HPDE6-E6E7 (cell line): ENCODE measurements at regions not wholly inside any gene's neighbourhood (a gene's known extent, or its start where the extent isn't known, plus 50 kb on each side); places are given as distances from the start of the nearest gene placed in this dataset.
"Not testable (repeated sequence)": the region's sequence is repeated elsewhere in the genome, so short reads cannot be mapped to it uniquely, and the experiment has no call there.

Source experiments
- DNase-seq: peaks from one replicate; pipeline ENCODE4 v3.0.0; 2011; ENCODE audit warnings: missing footprints; ENCODE audit errors: extremely low spot score

DNA sequence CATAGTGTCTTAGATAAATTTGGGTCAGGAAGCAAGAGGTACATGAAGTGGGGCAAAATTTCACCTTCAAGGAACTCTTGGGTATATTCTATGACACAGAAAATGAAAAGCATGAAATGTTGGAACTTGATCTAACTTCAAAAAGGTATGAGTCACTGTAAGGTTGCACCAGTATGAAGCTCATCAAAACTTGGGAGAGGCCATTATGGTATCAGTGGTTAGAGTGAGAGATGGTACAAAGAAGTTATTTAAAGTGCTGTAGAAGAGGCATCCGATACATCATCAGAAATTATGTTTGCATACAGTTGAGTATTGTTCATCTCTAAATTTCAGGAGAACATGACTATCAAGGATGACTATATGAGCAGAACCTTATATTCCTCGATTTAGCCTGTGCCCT lies 302.9 kb upstream of the SUCLG2 start:
- no peak for DNase-seq

DNA sequence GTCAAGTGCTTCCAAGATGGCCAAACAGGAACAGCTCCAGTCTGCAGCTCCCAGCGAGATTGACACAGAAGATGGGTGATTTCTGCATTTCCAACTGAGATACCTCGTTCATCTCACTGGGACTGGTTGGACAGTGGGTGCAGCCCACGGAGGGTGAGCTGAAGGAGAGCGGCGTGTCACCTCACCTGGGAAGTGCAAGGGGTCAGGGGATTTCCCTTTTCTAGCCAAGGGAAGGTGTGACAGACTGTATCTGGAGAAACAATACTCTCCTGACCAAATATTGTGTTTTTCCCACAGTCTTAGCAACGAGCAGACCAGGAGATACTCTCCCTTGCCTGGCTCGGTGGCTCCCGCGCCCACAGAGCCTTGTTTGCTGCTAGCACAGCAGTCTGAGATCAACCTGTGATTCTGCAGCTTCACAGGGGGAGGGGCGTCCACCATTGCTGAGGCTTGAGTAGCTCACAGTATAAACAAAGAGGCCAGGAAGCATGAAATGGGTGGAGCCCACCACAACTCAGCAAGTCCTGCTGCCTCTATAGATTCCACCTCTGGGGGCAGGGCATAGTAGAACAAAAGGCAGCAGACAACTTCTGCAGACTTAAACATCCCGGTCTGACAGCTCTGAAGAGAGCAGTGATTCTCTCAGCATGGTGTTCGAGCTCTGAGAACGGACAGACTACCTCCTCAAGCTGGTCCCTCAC lies 293.5 kb upstream of the SUCLG2 start:
- no peak for DNase-seq

DNA sequence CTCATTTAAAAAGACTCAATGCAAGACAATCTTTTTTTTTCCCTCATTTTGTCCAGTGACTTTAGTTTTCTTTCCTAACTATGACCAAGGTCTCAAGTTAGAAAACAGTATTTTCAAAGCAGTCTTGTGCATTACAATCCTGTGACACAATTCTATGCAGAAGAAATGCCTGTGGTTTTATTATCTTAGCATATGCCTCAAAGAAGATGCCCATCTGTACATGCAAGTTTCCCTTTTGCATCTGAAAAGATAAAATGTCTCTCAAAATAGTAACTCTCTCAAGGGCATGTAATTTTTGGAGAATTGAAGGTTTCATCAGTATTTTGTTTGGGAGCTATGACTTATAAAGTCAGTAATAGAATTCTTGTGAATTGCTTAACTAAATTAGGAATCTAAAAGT lies 292.0 kb upstream of the SUCLG2 start:
- no peak for DNase-seq

DNA sequence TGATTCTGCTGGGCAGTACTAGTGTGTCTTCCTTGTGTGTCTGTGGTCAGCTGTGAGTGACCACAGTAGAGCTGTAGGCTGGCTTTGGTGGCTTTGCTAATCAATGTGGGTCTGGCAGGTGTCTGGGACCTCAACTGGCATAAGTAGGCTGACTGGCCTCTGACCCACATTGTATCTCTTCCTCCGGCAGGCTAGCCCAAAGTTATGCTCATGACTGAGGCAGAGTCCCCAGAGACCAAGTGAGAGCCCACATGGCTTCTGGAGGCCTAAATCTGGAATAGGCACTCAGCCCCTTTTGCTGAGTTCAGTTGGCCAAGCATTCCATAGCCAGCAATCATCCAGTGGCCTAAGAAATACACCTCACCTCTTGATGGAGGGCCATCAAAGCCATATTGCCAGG lies 289.1 kb upstream of the SUCLG2 start:
- no peak for DNase-seq

DNA sequence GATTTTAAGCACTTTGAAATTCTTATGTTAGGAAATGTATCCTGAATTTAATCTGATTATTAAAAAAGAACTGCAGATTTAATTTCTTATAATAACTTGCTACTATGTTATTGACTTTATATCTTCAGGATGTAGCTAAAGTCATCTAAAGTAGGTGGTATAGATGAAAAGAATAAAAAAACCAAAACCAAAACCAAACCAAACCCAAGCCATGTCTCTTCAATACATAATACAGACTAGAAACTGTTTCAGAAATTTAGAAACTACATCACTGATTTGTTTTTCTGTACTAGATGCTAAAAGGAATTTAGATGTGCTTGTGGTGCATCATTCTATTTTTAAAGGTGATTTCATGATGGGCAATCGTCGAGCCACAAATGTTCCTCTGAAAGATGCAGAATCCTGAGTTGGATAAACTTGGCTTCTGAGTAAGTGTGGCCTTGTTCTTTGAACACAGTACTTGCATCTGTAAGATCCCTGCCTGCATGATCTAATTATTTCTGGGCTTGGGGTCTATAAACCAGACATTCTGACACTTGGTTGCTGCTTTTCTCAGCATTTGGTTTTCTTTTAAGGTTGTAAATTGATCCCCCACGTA lies 287.1 kb upstream of the SUCLG2 start:
- DNase-seq = no peak

DNA sequence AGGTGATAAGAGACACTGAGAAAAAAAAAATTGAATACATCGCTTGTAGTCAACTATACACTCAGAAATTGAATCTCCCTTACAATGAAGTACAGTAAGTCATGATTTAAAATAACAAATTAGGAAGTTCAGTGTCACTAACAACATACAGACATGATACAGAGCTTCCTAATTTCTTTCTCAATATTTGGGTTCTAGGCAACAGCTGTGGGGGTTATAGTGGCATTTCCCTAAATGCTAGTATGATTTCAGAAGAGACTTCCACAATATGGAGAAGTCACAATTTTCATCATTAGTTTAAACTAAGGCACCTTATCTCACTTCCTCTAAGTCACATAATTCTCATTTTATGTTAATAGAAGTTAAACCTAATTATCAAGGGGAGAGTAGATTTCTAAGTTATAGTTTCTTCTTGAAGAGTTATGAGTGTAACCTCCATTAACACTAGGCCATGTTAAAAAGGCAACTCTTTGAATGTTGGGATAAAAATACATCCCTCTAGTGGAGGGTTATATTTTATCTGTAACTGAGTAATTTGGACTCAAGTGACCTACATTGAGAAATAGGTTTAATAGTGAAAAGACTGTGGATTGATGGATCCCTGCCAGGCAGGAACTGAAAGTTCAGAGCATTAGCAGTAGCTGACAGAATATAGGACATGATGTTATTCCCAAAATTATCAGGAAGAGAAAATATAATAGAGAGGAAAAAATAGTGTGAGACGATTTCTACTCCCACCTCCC lies 286.0 kb upstream of the SUCLG2 start:
- DNase-seq = no peak

DNA sequence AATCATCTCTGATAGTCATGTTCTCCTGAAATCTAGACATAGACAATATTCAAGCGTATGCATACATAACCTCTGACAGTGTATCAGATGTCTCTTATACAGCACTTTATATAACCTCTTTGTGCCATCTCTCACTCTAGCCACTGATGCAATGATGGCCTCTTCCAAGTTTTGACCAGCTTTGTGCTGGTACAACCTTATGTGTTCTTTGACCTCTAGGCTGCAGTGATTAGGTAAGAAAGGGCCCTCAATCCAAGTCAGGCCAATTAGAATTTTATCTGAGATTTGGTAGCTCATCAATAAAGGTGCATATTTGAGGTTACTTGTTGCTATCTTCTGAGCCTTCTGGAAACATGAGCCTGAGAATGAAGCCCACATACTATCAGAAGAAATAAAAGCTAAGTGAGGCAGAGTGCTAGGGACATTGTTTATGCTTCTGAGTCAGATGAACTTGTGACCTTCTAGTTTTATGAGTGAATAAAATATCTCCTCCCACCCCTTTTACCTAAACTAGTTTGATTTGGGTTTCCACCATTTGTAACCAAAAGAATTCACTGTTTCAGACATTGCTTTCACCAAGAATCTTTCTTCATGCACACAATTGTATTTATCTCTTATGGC lies 283.2 kb upstream of the SUCLG2 start:
- no peak for DNase-seq

DNA sequence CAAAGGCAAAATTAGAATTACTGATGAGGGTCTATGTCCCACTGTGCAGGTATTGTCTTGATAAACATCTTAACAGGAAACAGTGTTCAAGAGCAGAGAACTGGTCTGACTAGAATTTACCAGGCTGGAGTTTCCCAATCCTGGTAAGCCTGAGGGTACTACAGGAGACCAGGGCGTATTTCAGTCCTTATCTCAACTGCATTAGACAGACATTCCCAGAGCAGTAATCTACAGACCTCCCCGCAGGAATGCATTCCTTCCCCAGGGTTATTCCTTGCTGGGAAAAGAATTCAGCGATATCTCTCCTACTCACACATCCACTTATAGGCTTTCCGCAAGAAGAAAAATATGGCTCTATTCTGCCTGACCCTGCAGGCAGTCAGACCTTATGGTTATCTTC lies 276.0 kb upstream of the SUCLG2 start:
- DNase-seq = not testable (repeated sequence)

DNA sequence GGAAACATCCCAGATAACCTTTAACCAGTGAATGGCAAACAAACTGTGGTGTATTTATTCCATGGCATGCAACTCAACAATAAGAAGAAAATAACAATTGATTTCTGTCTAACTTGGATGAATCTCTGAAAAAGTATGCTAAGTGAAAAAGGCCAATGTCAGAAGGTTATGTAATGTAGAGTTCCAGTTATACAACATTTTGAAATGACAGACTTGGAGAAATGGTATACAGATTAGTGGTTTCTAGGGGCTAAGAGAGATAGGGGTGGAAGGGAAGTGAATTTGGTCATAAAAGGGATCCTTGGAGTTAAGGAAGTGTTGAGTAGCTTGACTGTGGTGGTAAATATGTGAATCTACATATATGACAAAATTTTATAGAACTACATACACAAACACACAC lies 269.4 kb upstream of the SUCLG2 start:
- no peak for DNase-seq

DNA sequence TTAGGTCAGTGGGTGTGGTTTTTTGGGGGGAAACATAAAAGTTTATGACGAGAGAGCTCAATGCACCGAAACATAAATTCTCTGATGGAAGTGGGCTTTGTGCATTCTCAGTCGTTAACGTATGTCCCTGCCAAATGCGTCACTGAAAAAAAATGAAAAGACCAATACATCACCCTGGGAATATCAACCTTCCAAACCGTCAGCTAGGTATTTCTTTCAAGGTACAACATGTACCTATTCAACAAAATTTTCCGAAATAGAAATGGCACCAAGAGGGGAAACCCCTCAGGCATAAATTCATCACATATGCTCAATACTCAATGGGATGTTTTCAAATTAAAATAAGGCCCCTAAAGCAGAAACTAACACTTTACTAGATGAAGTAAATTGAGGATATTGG lies 266.6 kb upstream of the SUCLG2 start:
- no peak for DNase-seq

DNA sequence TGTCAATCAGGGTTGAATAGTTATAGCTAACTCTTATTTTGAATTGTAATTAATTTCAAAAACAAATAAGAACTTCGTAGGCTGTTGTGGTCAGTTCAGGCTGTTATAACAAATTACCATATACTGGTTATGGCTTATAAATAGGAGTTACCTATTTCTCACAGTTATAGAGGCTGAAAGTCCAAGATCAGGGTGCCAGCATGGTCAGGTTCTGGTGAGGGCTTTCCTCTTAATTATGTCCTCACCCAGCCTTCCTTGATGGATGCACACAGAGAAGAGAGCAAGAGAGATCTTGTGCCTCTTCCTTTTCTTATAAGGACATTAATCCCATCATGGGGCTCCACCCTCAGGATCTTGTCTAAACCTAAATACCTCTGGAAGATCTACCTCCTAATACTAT lies 265.9 kb upstream of the SUCLG2 start:
- DNase-seq = no peak

DNA sequence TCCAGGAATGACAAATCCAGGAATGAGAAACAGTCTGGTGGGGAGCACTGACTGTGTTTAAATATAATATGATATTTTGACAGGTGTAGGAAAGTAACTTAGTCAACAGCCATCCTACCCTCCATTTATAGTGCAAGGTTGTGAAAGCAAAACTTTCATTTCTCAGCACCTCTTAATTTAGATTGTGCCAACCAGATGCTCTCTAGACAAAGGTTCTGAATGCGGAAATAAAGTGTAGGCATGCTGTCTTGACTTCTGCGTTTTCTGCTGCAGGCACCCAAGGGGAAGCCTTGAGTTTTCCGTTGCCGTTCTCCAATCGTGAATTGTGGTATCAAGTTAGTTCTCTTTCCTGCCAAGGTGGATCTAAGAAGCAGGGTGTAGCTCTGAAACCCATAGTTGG lies 261.9 kb upstream of the SUCLG2 start:
- DNase-seq = no peak

DNA sequence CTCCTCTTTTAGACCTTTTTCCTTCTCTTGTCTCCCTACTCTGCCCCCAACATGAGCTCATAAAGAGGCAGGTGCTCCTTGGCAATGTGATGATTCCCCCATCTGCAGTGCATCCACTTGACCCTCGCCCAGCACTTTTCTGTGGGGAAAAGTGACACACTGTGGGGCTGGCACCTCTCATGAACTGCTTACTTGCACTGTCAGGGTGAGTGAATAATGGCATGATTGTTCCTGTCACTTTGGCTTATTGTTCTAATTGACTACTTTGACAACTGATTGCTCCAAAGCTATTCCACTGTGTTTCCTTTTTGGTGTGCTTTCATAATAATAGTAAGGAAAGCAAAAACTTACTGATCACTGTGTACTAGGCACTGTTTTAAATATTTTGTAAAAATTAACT lies 253.3 kb upstream of the SUCLG2 start:
- no peak for DNase-seq

DNA sequence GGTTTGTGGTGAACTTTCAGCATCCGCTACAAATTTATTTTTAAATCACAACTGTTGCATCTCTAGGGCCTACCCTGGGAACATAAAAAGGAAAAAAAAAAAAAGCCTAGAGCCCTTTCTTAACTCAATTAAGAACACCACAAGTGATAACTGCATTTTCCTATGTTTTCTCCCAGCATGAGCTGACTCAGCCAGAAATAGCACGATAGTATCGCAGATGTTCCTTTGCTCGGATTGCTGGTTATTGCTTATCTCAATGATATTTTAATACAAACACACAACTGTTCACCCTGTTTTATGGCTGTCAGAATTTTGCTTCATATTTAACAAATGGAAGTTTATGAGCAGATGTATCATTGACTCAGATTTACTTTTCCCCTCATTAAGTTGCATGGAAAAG lies 251.8 kb upstream of the SUCLG2 start:
- DNase-seq = no peak

DNA sequence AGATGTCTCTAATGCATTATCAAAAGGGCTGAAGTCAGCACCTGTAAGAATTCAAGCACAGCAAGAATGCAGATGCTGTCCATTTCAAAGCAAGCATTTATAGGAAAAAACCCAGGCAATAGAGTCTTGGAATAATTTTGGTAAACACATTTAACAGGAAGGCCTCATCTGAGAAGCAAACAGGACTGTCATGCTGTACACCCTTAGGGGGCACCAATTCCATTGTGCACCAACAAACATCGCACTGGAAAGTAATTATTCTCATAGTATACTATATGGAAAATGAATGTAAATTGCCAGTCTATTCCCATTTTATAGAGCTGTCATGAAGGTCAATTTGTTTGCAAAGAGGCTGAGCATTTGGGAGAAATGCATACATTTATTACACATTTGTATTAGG lies 247.3 kb upstream of the SUCLG2 start:
- no peak for DNase-seq

DNA sequence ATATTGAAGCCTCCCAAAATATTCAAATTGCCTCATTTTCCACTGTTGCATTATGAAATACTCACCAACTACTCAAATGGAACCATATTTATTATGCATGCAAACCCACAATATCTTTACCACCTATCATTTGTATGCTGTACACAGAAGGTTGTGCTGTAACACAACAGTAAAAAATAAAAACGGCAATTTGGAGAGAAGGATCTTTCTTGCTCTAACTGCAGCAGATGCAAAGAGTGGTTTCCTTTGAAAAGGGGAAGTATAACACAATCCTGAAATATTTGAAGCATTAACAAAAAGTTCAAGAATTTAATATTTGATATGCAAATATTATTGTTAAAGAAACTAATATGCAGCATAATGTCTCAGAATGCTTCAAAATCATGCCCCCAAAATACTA lies 244.5 kb upstream of the SUCLG2 start:
- no peak for DNase-seq

DNA sequence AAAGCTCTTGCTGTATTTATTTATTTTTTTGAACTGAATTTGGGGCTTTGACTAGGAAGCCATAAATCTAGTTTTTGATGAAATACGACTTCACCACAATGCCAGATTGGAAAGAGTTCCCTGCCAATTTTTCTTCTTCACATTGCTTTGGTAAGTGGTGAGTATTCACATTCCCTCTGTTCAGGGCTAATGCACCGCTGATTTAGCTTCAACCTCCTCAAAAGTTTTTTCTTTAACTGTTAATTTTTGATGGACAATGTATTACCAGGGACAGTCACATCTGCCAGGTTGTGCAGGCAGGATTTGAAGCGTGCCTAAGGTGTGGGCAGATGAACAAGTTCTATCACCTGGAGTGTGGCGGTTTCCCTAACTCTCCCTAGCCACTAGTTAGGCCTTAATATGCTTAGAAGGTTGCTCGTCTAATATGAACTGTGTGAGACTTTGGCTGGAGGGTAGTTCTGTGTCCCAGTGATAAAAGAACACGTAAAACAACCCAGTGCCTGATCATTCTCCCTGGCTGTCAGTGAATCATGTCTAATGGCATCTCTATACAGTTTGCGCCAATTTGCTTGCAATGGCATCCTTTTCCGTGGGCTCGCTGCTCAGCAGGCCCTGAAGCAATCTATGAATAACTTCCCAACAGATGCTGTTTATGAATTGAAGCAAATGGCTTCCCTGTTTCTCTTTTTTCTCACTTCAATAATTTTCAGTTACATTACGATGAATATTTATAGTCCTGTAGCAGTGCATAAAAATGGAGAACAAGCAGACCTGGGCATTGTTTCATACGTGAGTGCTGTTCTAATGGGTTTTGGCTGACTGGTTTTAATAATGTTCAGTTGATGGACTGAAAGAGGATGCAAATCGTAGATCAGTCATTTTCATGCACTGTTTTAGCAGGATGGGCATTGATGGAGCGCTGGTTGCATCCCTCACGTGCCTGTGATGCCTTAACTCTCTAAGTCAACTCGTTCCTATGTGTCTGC lies 243.2 kb upstream of the SUCLG2 start:
- no peak for DNase-seq

DNA sequence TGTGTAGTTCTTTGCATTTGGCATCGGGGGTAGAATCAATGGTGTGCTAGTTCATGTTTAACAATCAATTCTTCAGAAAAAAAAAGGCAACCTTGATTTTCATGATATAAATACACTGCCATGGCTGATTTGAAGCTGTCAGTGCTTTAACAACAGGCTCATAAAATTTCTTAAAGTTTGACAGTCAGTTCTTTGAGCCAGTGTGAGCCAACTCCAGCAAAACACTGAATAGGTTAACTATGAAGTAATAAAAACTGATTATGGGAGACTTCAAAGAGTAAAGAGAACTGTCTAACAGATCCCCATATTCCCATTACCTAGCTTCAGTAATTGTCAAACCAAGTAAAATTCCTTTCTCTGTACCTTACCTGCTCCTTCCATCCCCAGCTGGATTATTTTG lies 241.7 kb upstream of the SUCLG2 start:
- no peak for DNase-seq

DNA sequence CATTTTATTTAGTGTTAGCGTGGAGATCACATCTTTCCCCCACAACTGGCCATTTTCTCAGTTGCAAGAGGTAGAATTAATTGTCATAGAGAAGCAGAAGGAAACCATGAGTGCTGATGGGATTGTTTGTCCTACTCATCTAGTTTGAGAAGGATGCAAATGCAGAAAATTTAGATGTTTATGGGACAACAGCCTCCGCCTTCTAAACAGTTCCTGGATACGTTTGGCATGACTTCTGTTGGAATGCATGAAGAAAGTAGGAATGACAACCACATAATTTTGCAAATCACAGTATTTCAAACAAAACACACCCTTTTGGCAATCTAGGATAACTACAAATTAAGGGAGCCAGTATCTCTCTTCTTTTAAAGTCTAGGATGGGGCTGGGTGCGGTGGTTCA lies 240.1 kb upstream of the SUCLG2 start:
- DNase-seq = no peak

DNA sequence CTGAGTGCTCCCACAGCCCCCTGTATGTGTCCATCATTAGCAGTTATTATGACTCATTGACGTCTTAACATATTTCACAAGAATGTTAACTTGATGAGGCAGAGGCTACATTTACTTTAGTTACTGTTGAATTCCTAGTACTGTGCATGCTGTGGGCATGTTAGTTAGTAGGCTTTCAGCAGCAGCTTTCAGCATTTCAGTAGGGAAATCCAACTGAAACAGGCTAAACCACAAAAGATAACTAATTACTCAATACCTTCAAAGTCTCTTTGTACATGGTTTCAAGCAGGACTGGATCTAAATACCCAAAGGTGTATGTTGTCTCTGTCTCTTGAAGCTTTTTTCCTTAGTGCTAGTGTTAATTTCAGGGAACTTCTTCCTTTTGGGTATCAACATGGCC lies 229.9 kb upstream of the SUCLG2 start:
- no peak for DNase-seq

DNA sequence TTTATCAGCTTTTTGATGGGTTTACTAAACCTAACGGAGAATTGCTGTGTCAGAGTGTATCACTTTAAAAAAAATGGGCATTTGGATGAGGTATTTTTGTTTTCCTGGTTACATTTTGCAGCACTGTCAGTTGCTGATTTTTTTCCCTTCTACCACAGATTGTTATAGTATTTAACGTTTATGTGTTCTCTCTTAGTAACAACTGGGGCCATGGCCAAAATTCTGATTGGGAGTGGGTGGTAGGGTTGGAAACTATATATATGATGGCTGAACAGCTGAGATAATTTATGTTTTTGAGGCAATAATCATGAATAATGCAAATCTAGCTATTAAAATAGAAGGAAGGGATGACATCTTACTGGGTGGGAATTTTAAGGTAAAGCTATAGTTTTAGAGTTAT lies 229.4 kb upstream of the SUCLG2 start:
- no peak for DNase-seq

DNA sequence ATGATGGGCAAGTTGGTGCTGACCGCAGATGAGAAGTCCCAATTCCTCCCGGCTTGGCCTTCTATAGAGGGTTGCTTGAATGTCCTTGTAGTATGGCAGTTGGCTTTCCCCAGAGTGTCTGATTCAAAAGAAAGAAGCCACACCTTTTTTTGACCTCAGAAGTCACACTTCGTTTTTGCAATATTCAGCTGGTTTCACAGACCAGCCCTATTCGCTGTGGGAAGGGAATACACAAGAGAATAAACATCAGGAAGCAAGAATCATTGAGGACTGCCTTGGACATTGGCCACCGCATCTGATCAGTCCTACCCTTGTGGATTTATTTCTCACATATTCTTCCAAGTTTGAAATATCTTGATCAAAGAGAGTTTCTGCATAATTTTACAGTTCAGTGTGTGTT lies 228.6 kb upstream of the SUCLG2 start:
- no peak for DNase-seq
